HG02884 (cell line): ENCODE measurements at regions not wholly inside any gene's neighbourhood (a gene's known extent, or its start where the extent isn't known, plus 50 kb on each side); places are given as distances from the start of the nearest gene placed in this dataset.

ENCODE experiments used
- ATAC-seq: cut with Tn5 transposase; IDR thresholded peaks from one replicate; pipeline ENCODE4 v1.9.1; 2021; ENCODE audit warnings: mild to moderate bottlenecking, moderate library complexity; ENCODE audit not compliant: unreplicated experiment

- no peak for ATAC-seq
Measured at GRCh38 chr5:42321785-42322184, 101.5 kb upstream of the GHR start.

GRCh38 chr5:42337143-42337542, 86.1 kb upstream of the GHR start:
- ATAC-seq, result no peak

GRCh38 chr5:42337607-42338006, 85.6 kb upstream of the GHR start:
- no peak for ATAC-seq

GRCh38 chr5:42338136-42338535, 85.1 kb upstream of the GHR start:
- ATAC-seq, result no peak

GRCh38 chr5:42349163-42349562, 74.1 kb upstream of the GHR start:
- no peak for ATAC-seq

GRCh38 chr5:42351956-42352355, 71.3 kb upstream of the GHR start:
- ATAC-seq, result no peak

- no peak for ATAC-seq
Measured at GRCh38 chr5:42360056-42360455, 63.2 kb upstream of the GHR start.

- ATAC-seq, result no peak
Measured at GRCh38 chr5:42360616-42361314, 62.5 kb upstream of the GHR start.

GRCh38 chr5:42361315-42361688, 61.9 kb upstream of the GHR start:
- ATAC-seq, result no peak

- ATAC-seq, result peak; percentile 81
Measured at GRCh38 chr5:42366051-42366450, 57.2 kb upstream of the GHR start.
